ENCODE measurements at regions not wholly inside any gene's neighbourhood (a gene's known extent, or its start where the extent isn't known, plus 50 kb on each side); places are given as distances from the start of the nearest gene placed in this dataset.

DNA sequence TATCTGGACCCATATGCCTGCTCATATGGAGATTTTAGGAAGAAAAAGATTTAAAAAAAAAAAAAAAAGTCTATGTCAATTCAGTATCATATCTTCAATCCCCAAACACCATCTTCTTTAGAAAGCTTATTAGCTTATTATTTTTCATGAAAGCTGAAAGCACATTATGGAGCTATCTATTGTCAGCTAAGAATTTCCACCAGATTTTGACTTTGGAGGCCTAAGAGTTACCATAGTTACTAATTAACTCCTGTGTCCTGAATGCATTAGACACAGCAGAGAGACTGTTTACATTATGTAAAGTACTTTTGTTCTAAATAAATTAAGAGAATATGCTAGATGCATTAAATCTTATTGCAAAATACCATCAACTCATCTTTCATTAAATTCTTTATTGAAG lies 255.5 kb upstream of the NRSN1 start:
- TF ChIP-seq POLR2AphosphoS5 (IDR thresholded peaks at IDR 0.05): no peak
- no peak for TF ChIP-seq POLR2A (IDR thresholded peaks at IDR 0.05)
- TF ChIP-seq CTCF (IDR thresholded peaks at IDR 0.05): no peak

All from sigmoid colon (tissue), 4 donors.